H1 (cell line): ENCODE measurements at regions not wholly inside any gene's neighbourhood (a gene's known extent, or its start where the extent isn't known, plus 50 kb on each side); places are given as distances from the start of the nearest gene placed in this dataset.

Experiments
- CTCF ChIA-PET: fragments of 300-600 bp; sonication (Branson Sonifier 250); formaldehyde crosslinking; loops from one replicate; lab custom pipeline; 2021; ENCODE audit not compliant: partially characterized antibody; lab: Charles Lee
- POLR2A ChIA-PET: fragments of 300-600 bp; sonication (Branson Sonifier 250); formaldehyde crosslinking; loops from one replicate; lab custom pipeline; 2021; ENCODE audit warnings: inconsistent platforms; ENCODE audit not compliant: partially characterized antibody; lab: Charles Lee
- DNase-seq, 2 experiments: peaks; one replicate each; pipeline versions ENCODE4 v3.0.0 to v3.0.0-alpha.2; 2010 to 2022; ENCODE audit warnings: low spot score in 2 of 2, low read depth in 1 of 2, mixed read lengths in 1 of 2
- FAIRE-seq: peaks from 2 replicates; lab custom pipeline; 2011; peaks lifted over from hg19 to GRCh38; lab: Jason Lieb, UNC
- H2AFZ ChIP-seq: 2 replicates; pipeline ENCODE4 v1.8.1; 2012; ENCODE audit warnings: low read length, inconsistent platforms
- H2AK5ac ChIP-seq: 2 replicates; pipeline ENCODE4 v1.6.1; 2013; ENCODE audit warnings: low read depth, low read length
- H2BK120ac ChIP-seq: replicated peaks from 2 replicates; pipeline ENCODE3; 2013; ENCODE audit warnings: low read depth, low read length, inconsistent platforms
- H2BK12ac ChIP-seq: 2 replicates; pipeline ENCODE4 v1.6.1; 2013; ENCODE audit warnings: low read depth, low read length
- H2BK15ac ChIP-seq: 2 replicates; pipeline ENCODE4 v1.6.1; 2013; ENCODE audit warnings: low read length
- H2BK20ac ChIP-seq: 2 replicates; pipeline ENCODE4 v1.6.1; 2013; ENCODE audit warnings: low read length
- H2BK5ac ChIP-seq: 2 replicates; pipeline ENCODE4 v1.6.1; 2013; ENCODE audit warnings: low read depth, low read length
- H3K14ac ChIP-seq: 2 replicates; pipeline ENCODE4 v1.6.1; 2013; ENCODE audit warnings: inconsistent platforms; ENCODE audit not compliant: insufficient read length
- H3K18ac ChIP-seq: 2 replicates; pipeline ENCODE4 v1.6.1; 2013; ENCODE audit warnings: low read length; ENCODE audit errors: extremely low read depth
- H3K23ac ChIP-seq: 2 replicates; pipeline ENCODE4 v1.6.1; 2013; ENCODE audit warnings: inconsistent platforms; ENCODE audit not compliant: insufficient read length
- H3K23me2 ChIP-seq: 2 replicates; pipeline ENCODE4 v1.6.1; 2013; ENCODE audit warnings: low read depth, low read length
- H3K27ac ChIP-seq: 2 replicates; pipeline ENCODE4 v1.6.1; 2011; ENCODE audit warnings: low read depth, low read length, inconsistent platforms
- H3K27me3 ChIP-seq, 4 experiments: replicated peaks in 1 of 4; 1 replicate in 1 of 4; 2 replicates in 3 of 4; pipeline versions ENCODE4 v1.6.1 to v1.8.1; 2011 to 2013; ENCODE audit warnings: low read length in 3 of 4, mild to moderate bottlenecking in 3 of 4, inconsistent platforms in 2 of 4, mixed read lengths in 2 of 4, moderate library complexity in 1 of 4; ENCODE audit not compliant: control insufficient read depth in 3 of 4, insufficient read depth in 3 of 4; ENCODE audit errors: extremely low read depth in 1 of 4
- H3K36me3 ChIP-seq, 4 experiments: 2 replicates each; pipeline versions ENCODE4 v1.6.1 to v1.8.1; 2011 to 2013; ENCODE audit warnings: mild to moderate bottlenecking in 4 of 4, low read length in 3 of 4, moderate library complexity in 2 of 4, control low read depth in 1 of 4, inconsistent platforms in 1 of 4; ENCODE audit not compliant: insufficient read depth in 4 of 4, control insufficient read depth in 2 of 4
- H3K4ac ChIP-seq: replicated peaks from 2 replicates; pipeline ENCODE3; 2013; ENCODE audit warnings: low read length, low read depth, mixed read lengths, inconsistent platforms; ENCODE audit not compliant: insufficient read length
- H3K4me1 ChIP-seq, 4 experiments: replicated peaks in 1 of 4; 1 replicate in 1 of 4; 2 replicates in 3 of 4; pipeline versions ENCODE4 v1.6.1 to v1.8.1; 2011 to 2013; ENCODE audit warnings: low read length in 3 of 4, inconsistent platforms in 2 of 4, mixed read lengths in 1 of 4; ENCODE audit not compliant: insufficient read depth in 4 of 4, control insufficient read depth in 3 of 4
- H3K4me2 ChIP-seq, 2 experiments: 2 replicates each; pipeline versions ENCODE4 v1.6.1 to v1.8.1; 2011 to 2013; ENCODE audit warnings: low read depth in 2 of 2, low read length in 2 of 2, control low read depth in 1 of 2, inconsistent platforms in 1 of 2, mild to moderate bottlenecking in 1 of 2; ENCODE audit not compliant: insufficient read depth in 1 of 2
- H3K4me3 ChIP-seq, 4 experiments: fragments of 200-600, 300-600 bp in 1 of 4; sonication (generic), shearing (Covaris generic), sonication (Bioruptor Twin) in 1 of 4; 2 replicates each; pipeline versions ENCODE4 v1.5.1 to v1.8.1; 2011 to 2016; ENCODE audit warnings: low read length in 4 of 4, low read depth in 3 of 4, control low read depth in 2 of 4, inconsistent platforms in 2 of 4, mild to moderate bottlenecking in 2 of 4, mixed read lengths in 1 of 4, moderate library complexity in 1 of 4; ENCODE audit not compliant: insufficient read depth in 2 of 4; ENCODE audit errors: extremely low read depth in 1 of 4
- H3K56ac ChIP-seq: replicated peaks from 2 replicates; pipeline ENCODE3; 2013; ENCODE audit warnings: low read depth, mild to moderate bottlenecking, mixed read lengths, low read length, inconsistent platforms; ENCODE audit not compliant: insufficient read length
- H3K79me1 ChIP-seq: 2 replicates; pipeline ENCODE4 v1.6.1; 2013; ENCODE audit warnings: low read depth, low read length, control low read depth
- H3K79me2 ChIP-seq, 2 experiments: 2 replicates each; pipeline versions ENCODE4 v1.6.1 to v1.8.1; 2012 to 2013; ENCODE audit warnings: low read length in 2 of 2, mild to moderate bottlenecking in 2 of 2, inconsistent platforms in 1 of 2; ENCODE audit not compliant: insufficient read depth in 2 of 2, control insufficient read depth in 1 of 2
- H3K9ac ChIP-seq, 4 experiments: replicated peaks in 1 of 4; 1 replicate in 1 of 4; 2 replicates in 3 of 4; pipeline versions ENCODE4 v1.6.1 to v1.8.1; 2011 to 2013; ENCODE audit warnings: low read depth in 3 of 4, low read length in 3 of 4, control low read depth in 2 of 4, mild to moderate bottlenecking in 2 of 4, moderate library complexity in 2 of 4, inconsistent platforms in 1 of 4; ENCODE audit errors: extremely low read depth in 1 of 4
- H3K9me3 ChIP-seq, 2 experiments: 2 replicates each; pipeline versions ENCODE4 v1.6.1 to v1.8.1; 2012 to 2013; ENCODE audit warnings: mild to moderate bottlenecking in 2 of 2, moderate library complexity in 2 of 2, control low read depth in 1 of 2, inconsistent platforms in 1 of 2, low read depth in 1 of 2, low read length in 1 of 2, mixed read lengths in 1 of 2; ENCODE audit not compliant: insufficient read depth in 2 of 2
- H4K20me1 ChIP-seq, 2 experiments: replicated peaks in 1 of 2; 2 replicates each; pipeline versions ENCODE3 to v1.8.1; 2011 to 2013; ENCODE audit warnings: inconsistent platforms in 2 of 2, low read length in 2 of 2, mild to moderate bottlenecking in 1 of 2; ENCODE audit not compliant: insufficient read depth in 2 of 2, control insufficient read depth in 1 of 2
- H4K5ac ChIP-seq: 2 replicates; pipeline ENCODE4 v1.6.1; 2013; ENCODE audit warnings: low read length, low read depth, mixed read lengths, inconsistent platforms; ENCODE audit not compliant: insufficient read length
- H4K8ac ChIP-seq: 2 replicates; pipeline ENCODE4 v1.8.0; 2013; ENCODE audit warnings: mild to moderate bottlenecking, moderate library complexity, low read length, inconsistent platforms; ENCODE audit not compliant: insufficient read depth; ENCODE audit errors: extremely low read depth
- H4K91ac ChIP-seq: replicated peaks from 2 replicates; pipeline ENCODE3; 2013; ENCODE audit warnings: low read length, mixed read lengths, inconsistent platforms; ENCODE audit not compliant: insufficient read length
- BRCA1 ChIP-seq: IDR thresholded peaks from 2 replicates; pipeline ENCODE4 v1.6.1; 2012; ENCODE audit warnings: low read depth, low read length, improper control_type of control experiment
- CREB1 ChIP-seq: IDR thresholded peaks from 2 replicates; pipeline ENCODE4 v1.6.1; 2012; ENCODE audit warnings: inconsistent platforms
- E2F6 ChIP-seq: IDR thresholded peaks from 2 replicates; pipeline ENCODE4 v1.6.1; 2012; ENCODE audit warnings: inconsistent platforms
- KDM1A ChIP-seq: fragments of 200-600, 300-600 bp; sonication (generic); IDR thresholded peaks from 2 replicates; pipeline ENCODE4 v1.7.1; 2016; ENCODE audit warnings: mild to moderate bottlenecking, low read length, borderline replicate concordance
- POLR2A ChIP-seq, 2 experiments: IDR thresholded peaks; 1 replicate in 1 of 2; 2 replicates in 1 of 2; pipeline ENCODE4 v1.6.1; 2011; ENCODE audit warnings: low read depth in 2 of 2, low read length in 2 of 2, mild to moderate bottlenecking in 2 of 2; ENCODE audit errors: control extremely low read depth in 1 of 2
- SIX5 ChIP-seq: IDR thresholded peaks from 2 replicates; pipeline ENCODE4 v1.6.1; 2011; ENCODE audit warnings: mild to moderate bottlenecking, low read depth, low read length
- SRF ChIP-seq: IDR thresholded peaks from 2 replicates; pipeline ENCODE4 v1.6.1; 2011; ENCODE audit warnings: mild to moderate bottlenecking, low read depth, low read length, moderate library complexity
- YY1 ChIP-seq: IDR thresholded peaks from 2 replicates; pipeline ENCODE4 v1.6.1; 2011; ENCODE audit warnings: low read depth, mild to moderate bottlenecking, low read length
- WGBS, 2 experiments: shearing (Covaris generic) in 1 of 2; methylation state at CpG; one replicate each; pipeline versions ENCODE4 v1.1.6 to v1.1.7; 2013 to 2015; ENCODE audit warnings: low lambda C conversion rate in 2 of 2, mixed read lengths in 2 of 2, inconsistent platforms in 1 of 2, low coverage in 1 of 2, missing lambda C conversion rate in 1 of 2; ENCODE audit not compliant: insufficient replicate concordance in 2 of 2, insufficient coverage in 1 of 2, insufficient read length in 1 of 2; ENCODE audit errors: extremely low coverage in 1 of 2, missing lambda C conversion rate in 1 of 2; 5-methylcytosine and 5-hydroxymethylcytosine counted together

GRCh38 chr2:89844221-89844943 lies 1152.9 kb downstream of the RPIA start:
- H3K4ac ChIP-seq, result no peak overlapping the region
- no peak overlapping the region for H3K56ac ChIP-seq
- no peak overlapping the region for H4K5ac ChIP-seq
- no peak overlapping the region for H2BK20ac ChIP-seq
- no peaks in the 10 kb centered on the region for H3K79me2 ChIP-seq
- H3K9me3 ChIP-seq, result peaks cover 55 to 74% of the 10 kb centered on the region in 2 experiments
- no peaks in the 10 kb centered on the region for H3K79me1 ChIP-seq
- no peak overlapping the region for H4K91ac ChIP-seq
- ChIA-PET CTCF (no interaction called here), POLR2A (no interaction called here)
- H2BK12ac ChIP-seq, result no peak overlapping the region
- H4K20me1 ChIP-seq, result peaks cover 0 to 2% of the 10 kb centered on the region in 2 experiments
- no peak overlapping the region for H3K4me3 ChIP-seq
- FAIRE-seq, result no peak
- H3K14ac ChIP-seq, result no peak overlapping the region
- no peak overlapping the region for H3K4me2 ChIP-seq
- no peaks in the 10 kb centered on the region for H3K27me3 ChIP-seq
- no peak overlapping the region for H2BK15ac ChIP-seq
- no peak overlapping the region for H3K23ac ChIP-seq
- H2AK5ac ChIP-seq, result no peak overlapping the region
- H3K36me3 ChIP-seq, result peaks cover 0 to 6% (median 3%) of the 10 kb centered on the region in 4 experiments; a peak in 1 of 8 replicates
- H3K27ac ChIP-seq, result no peak overlapping the region
- no peaks in the 10 kb centered on the region for H3K4me1 ChIP-seq
- H3K23me2 ChIP-seq, result 0 out of 2 replicates have a peak, but pooled peaks cover 4% of the 10 kb centered on the region
- H2BK120ac ChIP-seq, result no peak overlapping the region
- WGBS, 2 experiments, result 53% methylated on average over 6 of the region's 6 CpGs; no CpG with 5 or more reads in 1 of the 2 experiments
- H2BK5ac ChIP-seq, result no peak overlapping the region
- TF ChIP-seq KDM1A (no peak), POLR2A (IDR thresholded peaks at IDR 0.05; ENCODE audit: control extremely low read depth in 1 of 2, low read depth in 2 of 2, low read length in 2 of 2) (no peak), E2F6 (no peak), SRF (no peak), SIX5 (no peak), BRCA1 (no peak), CREB1 (no peak), YY1 (no peak)
- no peak overlapping the region for H3K9ac ChIP-seq
- no peak overlapping the region for H2AFZ ChIP-seq
- DNase-seq, result no peak
- H3K18ac ChIP-seq, result no peak overlapping the region
- H4K8ac ChIP-seq, result no peak overlapping the region
